ENCODE measurements at regions not wholly inside any gene's neighbourhood (a gene's known extent, or its start where the extent isn't known, plus 50 kb on each side); places are given as distances from the start of the nearest gene placed in this dataset.
"Not testable (repeated sequence)": the region's sequence is repeated elsewhere in the genome, so short reads cannot be mapped to it uniquely, and the experiment has no call there.

DNA sequence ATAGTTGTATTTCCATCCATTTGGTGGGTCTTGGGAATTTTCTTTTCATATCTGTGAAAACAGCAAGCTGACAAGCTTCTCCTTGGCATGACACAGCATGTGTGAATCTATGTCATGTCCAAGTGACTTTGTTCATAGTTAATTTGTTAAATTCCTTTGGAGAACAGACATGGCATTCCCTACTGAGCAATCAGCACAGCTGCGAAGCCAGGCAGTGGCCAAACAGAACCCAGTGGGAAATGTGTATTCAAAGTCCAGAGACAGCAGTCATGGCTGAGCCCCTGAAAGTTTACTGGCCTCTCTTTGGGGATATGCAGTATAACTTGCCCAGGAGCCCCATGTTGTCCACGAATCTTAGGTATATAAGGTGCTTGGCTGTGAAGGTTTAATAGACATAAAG is 474.7 kb downstream of the NKX6-1 start:
- FAIRE-seq, result no peak
- no peak for DNase-seq (ENCODE audit: low spot score)

DNA sequence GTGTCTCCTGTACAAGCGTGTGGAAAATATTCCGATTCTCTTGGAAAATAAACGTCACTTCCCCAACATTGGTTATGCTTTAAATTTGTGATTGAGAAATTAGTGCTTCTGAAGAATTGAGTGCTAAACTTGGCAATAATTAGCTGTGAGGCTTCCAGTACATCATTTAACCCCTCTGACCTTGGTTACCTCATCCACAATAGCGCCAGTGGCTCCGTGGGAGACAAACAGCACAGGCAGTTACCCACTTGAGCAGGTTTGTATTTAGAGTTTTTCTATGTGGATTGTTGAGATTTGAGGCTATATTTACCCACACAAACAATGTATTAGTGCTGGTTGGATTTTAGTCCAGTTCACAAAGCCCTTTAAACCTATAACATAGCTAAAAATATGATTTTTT is 476.5 kb downstream of the NKX6-1 start:
- DNase-seq (ENCODE audit: low spot score) (no peak), FAIRE-seq (no peak)

DNA sequence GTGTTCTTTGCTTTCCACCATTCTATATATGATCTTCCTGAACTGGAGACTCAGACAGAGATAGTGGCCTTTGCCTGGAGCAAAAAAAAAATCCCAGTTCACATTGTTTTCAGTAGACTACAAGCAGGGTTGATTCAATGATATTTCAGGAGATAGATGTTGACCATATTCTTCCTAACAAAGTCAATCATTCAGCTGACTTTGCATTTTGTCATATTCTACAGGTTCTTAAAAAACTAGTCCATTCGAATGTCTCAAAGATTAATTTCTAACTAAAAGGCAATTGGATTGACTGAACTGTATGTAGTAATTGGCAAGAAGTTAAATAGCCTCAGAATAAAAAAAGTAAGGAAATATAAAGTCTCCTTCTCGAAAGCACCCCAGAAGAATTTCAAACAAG is 479.5 kb downstream of the NKX6-1 start:
- no peak for DNase-seq (ENCODE audit: low spot score)
- FAIRE-seq, result no peak

DNA sequence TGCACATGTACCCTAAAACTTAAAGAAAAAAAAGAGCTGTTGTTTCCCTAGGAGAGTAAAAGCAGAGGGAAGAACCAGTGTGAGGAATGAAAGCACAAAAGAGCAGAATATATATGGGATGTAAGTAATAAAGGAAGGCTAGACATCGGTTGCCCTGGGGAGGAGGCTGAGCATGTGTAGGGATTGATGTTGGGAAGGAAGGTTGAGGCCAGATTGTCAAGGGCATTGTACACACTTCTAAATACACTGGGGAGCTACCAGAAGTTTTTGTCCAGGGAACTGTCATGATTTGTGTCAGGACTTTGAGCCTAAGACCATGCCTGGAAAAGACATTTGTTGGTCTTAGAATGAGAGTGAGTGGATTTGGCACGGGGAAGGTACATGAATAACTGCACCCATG is 467.1 kb downstream of the GPAT3 start:
- FAIRE-seq, result no peak

DNA sequence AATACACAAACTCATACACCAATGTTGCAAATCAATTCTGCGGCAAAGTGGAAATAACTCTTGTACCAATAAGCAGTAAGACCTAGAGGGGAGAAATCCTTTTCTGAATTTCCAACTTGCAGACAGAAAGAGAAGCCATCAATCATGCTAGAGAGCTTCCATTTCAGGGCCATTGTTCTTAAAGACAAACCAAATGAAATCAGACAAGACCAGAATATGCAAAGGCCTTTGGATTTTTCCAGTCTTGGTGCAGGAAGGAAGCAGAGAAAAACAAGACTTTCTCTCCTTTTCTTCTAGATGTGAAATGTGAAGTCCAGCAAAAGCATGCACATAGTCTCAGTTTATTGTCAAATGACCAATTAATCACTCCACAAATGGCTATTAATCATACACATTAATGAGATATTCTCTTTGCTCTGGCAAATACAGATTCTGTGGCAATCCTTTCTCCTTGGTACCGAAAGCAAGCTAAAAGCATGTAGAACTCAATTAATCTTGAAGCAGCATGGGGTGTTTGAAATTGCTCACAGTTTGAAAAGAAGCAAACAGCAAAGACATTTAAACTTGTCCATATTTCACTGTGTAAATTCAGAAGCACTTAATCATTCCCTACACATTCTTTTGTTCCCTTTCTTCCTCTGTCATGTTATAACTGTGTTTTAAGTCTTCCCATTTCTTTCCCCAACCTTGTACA is 466.1 kb downstream of the GPAT3 start:
- no peak for DNase-seq (ENCODE audit: low spot score)
- FAIRE-seq, result no peak

More for the DNA sequence above, 467.1 kb downstream of the GPAT3 start:
- no peak for DNase-seq (ENCODE audit: low spot score)

DNA sequence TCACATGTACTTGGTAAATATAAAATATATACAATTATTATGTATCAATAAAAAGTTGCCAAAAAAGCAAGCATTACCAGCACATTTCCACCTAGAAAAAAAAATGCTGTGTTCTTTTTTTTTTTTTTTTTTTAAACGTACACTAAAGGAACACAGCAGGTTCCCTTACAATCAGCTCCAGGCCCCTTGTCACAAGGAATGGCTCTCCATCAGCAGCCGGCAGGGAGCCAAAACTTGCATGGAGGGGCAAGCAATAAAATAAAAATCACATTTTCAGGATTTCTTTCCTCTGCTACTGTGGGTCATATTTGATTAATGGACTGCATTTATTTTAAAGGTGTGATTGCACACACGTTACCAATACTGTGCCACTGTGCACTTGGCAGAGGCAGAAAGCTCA is 460.3 kb downstream of the GPAT3 start:
- FAIRE-seq (no peak), DNase-seq (ENCODE audit: low spot score) (no peak)

DNA sequence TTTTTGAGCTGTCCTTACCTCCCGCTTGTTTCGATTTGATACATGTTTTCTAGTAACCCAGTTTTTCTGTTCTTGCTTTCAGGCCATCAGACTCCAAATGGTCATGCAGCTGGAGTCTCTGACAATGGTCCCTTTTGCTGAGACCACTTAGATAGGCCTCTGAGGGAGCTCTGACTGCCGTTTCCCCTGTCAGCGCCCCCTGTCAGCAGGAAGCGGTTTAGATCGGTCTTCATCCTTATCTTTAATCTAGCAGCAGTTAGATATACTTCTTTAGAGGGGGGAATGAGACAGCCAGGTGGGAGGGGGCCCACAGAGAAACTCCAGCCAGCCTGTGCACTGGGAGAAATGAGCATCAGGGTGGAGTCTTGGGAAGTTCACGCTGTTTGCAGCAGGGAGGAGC is 457.9 kb downstream of the GPAT3 start:
- no peak for DNase-seq (ENCODE audit: low spot score)
- FAIRE-seq, result no peak

DNA sequence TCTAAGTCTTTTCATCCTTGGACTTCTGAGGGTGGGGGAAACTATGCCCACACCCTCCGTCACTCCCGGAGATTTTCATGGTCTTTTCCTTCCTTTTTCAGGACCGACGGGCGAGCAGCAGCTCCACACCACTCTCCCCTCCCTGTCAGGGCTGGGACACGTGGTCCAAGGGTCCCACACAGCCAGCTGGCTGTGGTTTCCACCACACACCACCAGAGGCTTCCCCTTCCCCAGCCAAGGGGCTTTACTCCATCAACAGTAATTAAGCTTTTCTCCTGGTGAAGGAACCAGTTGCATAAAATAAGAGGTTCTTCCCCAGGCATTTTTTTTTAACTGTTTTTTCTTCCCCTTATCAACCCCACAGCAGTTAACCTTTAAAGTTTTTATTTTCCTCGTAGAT is 453.9 kb downstream of the GPAT3 start:
- DNase-seq (ENCODE audit: low spot score), result no peak
- FAIRE-seq, result no peak

DNA sequence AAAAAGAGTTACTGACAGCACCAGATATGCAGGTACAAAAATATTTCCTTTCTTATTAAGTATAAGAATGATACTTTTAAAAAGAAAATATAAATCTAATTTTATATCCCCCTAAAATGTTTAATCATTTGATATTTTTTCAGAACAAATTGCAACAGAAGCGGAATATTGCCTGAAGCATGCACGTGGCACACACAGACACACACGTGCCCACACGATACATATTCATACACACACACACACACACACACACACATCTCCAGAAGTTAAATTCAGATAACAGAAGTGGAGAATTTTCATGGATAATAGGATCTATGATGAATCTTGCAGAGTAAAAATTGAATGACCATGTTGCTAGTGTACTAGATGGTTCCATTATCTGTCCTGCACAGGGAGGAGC is 445.2 kb downstream of the GPAT3 start:
- FAIRE-seq (no peak), DNase-seq (ENCODE audit: low spot score) (no peak)

DNA sequence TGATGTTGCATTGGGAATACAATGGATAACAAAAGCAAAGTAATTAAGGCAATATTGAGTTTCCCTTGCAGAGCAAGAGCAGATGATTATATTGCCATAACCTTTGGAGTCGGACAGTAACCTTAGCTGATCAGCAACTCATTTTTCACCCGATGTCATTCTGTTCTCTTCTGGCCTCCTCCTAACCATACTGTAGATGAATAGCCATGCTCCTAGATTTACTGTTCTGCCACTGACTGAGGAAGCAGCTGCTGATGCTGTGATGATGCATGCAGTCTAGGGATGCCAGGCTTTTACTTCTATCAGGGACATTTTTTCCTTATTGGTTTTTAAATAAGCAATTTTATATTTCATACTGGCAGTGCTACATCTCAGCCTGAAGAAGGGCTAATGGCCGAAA is 443.9 kb downstream of the GPAT3 start:
- FAIRE-seq, result no peak

DNA sequence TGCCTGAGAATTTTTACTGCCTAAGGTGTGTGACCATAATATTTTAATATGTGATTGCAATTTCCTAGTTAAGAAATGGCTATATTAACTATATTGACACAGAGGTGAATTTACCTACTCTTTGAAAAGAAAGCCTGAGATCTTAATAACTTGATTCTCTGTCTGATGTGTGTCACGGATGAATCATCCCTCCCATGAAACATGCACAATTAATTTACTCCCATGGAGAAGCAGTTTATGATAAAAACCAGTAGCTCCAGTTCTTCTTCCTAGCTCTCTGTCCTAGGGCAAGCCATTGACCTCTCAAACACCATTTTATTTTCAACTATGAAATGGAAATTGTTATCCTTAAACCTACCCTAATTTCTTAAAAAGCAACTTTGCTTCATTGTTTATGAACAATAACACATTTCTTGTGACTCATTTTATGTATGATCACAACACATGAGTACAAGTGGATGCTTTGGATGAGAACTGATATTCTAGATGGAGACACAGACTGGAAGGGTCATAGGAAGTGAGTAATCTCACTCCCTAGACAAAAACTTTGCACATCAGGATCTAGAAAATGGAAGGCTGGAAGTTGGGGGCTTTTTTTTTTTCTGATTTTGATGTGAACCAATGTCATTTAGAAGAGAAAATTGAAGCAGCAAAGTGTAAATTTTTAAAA is 438.3 kb downstream of the GPAT3 start:
- FAIRE-seq (no peak), DNase-seq (ENCODE audit: low spot score) (no peak)

More for the DNA sequence above, 443.9 kb downstream of the GPAT3 start:
- no peak for DNase-seq (ENCODE audit: low spot score)

DNA sequence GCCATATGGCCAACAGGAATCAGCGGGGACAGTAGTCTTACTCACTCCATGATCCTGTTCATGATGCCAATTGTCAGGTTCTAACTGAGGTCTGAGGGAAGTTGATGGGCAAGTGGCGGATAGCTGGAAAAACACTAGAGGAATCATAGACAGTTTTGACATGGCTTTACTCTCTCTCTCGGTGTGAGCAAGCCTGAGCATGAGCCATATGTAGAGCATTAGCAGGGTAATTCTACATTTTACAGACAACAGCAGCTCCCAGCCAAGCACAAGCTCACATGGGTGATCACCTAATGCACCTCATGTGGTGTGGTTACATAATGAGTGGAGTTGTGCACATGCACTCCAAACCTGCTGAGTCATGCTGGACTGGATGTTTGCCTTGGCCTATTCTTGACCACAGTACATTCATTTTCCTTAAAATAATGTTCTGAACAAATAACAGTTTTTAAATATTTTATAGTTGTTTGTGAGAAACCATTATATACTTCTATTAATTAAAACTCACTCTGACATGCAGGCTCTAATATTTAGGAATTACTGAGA is 429.2 kb downstream of the GPAT3 start:
- no peak for DNase-seq (ENCODE audit: low spot score)
- FAIRE-seq, result peak; percentile 90

DNA sequence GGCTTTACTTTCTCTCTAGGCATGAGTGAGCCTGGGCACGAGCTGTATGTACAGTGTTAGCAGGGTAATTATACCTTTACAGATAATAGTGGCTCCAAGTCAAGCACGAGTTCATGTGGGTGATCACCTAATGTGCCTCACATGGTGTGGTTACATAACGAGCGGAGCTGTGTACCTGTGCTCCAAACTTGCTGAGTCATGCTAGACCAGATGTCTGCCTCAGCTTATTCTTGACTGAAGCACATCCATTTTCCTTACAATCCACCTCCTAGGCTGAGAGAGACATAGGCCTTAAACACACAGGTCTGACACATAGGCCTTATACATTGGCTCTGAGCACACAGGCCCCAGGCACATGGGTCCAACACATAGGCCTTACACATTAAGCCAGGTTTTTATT is 426.6 kb downstream of the GPAT3 start:
- DNase-seq (ENCODE audit: low spot score), result no peak
- no peak for FAIRE-seq

DNA sequence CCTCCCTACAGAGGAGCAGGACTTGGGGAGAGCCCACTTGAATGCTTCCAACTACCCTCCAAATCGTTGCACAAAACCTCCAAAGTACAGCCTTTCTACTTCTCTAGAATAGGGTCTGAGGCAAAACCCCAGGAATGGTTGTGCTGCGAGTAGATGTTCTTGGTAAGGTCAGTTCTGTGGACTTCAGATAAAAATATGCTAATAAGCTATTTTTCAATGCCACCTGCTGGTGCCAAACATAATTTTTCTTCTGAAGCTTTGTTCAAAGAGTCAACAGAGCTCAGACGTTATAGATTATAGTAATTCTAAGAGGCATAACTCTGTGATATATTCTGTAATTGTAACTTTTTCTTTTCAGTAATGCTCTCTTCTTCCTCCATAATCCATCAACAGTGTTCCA is 425.7 kb downstream of the GPAT3 start:
- FAIRE-seq (no peak), DNase-seq (ENCODE audit: low spot score) (peak; percentile 6)

DNA sequence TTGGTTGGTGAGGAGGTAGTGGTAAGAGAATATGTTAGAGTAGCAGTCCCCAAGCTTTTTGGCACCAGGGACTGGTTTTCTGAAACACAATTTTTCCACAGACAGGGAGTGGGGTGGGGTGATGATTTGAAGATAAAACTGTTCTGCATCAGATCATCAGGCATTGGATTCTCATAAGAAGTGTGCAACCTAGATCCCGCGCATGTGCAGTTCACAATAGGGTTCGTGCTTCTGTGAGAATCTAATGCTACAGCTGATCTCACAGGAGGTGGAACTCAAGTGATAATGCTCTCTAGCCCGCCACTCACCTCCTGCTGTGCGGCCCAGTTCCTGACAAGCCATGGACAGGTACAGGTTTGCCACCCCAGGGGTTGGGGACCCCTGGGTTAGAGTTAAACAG is 423.3 kb downstream of the GPAT3 start:
- no peak for DNase-seq (ENCODE audit: low spot score)
- no peak for FAIRE-seq

DNA sequence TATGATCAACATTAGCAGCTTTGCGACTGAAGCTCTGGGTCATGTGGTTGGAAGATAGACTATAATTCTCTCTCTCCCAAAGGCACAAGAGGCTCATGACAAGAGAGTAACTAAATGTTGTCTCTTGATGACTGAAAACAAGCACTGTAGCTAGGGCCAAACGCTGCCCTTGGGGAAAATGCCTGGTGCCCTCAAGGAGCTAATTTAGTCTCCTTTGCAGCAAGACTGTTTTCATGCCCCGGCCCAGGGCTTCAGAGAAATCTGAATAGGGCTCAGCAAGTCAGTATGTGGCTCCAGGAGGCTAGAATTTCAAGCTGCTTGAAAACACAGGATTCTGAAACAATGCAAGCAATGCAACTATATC is 411.9 kb downstream of the GPAT3 start:
- DNase-seq (ENCODE audit: low spot score), result no peak
- no peak for FAIRE-seq

DNA sequence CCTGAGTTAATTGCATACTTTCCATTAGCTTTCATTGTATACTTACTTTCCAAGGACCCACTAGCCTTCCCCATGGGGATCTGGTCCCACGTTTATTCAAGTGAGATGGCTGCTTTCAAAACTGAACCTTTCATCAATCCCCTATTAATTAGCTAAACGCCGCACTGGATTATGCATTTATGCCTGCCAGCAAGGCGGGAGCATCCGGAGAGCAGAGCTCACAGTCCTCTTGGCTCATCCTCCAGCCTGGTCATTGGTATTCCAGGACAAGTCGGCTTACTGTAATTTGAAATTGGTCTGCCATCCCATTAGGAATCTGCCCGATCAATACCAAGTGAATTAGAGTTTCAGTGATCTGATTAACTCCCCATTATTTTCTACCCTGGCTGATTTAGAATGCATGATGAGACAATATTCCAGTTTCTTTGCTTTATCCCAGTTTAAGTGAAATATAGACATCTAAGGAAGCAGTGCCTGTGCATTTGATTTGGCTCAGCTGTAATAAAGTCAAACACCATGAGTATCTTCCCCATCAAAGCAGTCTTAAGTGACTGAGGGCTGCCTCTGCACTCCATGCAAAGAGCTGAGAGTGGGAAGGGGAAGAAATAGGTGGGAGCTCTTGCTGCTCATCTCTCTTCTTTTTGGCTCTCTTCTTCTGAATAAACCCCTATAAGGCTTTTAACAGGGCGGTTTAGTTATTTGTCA is 411.4 kb downstream of the GPAT3 start:
- FAIRE-seq (no peak), DNase-seq (ENCODE audit: low spot score) (no peak)

DNA sequence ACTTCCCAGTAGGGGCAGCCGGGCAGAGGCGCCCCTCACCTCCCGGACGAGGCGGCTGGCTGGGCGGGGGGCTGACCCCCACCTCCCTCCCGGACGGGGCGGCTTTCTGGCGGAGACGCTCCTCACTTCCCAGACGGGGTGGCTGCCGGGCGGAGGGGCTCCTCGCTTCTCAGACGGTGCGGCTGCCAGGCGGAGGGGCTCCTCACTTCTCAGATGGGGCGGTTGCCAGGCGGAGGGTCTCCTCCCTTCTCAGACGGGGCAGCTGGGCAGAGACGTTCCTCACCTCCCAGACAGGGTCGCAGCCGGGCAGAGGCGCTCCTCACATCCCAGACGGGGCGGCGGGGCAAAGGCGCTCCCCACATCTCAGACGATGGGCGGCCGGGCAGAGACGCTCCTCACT is 407.8 kb downstream of the GPAT3 start:
- not testable (repeated sequence) for FAIRE-seq; DNase-seq (ENCODE audit: low spot score)

DNA sequence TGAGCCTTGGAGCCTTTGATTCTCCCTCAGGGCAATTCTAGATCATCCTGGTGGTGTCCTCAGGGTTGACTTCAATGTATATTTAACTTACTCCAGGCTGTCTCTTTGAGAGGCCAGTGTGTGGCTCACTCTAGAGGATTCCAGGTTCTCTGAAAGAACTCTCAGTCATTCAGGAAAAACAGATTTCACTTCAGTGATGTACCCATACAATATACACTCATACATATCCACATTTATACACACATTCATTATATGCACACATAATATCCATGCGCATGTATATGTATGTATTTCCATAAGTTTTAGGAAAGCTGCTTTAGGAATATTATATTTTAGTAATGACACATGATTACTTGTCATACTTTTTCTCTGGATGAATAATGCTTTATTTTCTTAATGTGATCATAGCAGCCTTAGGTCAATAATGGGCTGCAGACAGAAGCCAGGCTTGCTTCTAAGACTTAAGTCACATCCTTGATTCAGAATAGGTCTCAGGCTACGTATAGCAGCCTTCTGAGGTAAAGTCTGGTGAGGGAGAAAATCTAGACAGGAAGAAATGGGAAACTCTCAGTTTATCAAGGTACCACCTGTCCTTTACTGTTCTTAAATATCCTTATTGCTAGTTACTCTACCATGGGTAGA is 397.0 kb downstream of the GPAT3 start:
- FAIRE-seq (no peak), DNase-seq (ENCODE audit: low spot score) (no peak)

DNA sequence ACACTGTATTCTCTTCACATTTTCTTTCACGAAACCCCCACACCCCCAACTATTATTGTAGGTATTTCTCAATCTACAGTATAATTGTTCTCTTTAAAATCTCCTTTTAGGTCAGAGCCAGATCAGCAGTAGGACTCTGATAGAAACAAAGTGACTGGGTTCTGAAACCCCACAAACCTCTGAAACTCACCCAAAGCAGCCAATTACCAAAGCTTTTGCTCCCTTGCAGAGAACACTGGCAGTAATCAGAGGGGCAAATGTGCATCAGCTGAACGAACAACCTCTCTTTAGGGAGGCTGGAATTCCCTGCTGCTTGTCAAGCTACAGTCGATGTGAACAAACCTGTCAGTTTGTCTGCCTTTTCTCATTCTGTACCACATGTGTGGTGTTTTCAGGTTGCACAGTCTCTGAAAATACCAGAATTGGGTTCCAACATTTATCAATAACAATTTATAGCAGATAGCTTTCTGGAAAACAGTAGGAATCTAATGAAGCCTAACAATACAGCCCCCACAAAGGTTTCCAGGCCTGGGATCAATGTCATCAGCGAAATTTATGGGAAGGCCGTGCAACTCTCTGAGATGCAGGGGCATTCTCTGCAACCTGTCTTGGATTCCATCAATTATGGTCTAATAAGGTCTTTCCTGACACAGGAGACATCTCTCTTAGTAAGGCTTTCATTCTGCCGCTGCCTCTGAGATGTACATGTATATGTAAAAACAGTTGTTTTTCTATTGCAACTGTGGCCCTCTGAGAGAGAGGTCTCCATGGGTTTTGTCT is 395.9 kb downstream of the GPAT3 start:
- no peak for FAIRE-seq
- no peak for DNase-seq (ENCODE audit: low spot score)

DNA sequence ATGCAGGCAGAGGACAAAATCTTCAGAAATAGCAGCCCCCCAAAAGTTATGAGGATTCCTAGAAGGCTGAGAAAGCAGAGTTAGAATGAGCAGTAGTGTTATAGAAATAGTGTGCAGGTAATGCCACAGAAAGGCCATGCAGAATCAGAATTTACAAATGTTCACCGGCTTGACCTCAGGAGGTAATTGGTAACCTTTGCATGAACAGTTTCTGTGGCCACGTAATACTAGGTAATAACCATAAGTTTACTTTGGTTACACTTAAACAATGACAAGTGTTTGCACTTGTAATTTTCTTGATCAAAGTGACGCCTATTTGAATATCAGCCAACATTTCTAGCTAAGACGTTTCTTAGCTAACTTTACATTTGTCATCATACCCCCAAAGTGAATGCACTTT is 393.6 kb downstream of the GPAT3 start:
- FAIRE-seq, result no peak
- DNase-seq (ENCODE audit: low spot score), result no peak

Measured in urothelium cell line (cell line).